ENCODE measurements at regions not wholly inside any gene's neighbourhood (a gene's known extent, or its start where the extent isn't known, plus 50 kb on each side); places are given as distances from the start of the nearest gene placed in this dataset.

- no peak for DNase-seq (ENCODE audit: low spot score)
- TF ChIP-seq CTCF (IDR thresholded peaks at IDR 0.05) = no peak
- ATAC-seq (ENCODE audit: low FRiP score) = no peak
These were observed 544.5 kb upstream of the ZNF608 start for GRCh38 chr5:125290935-125291334.

GRCh38 chr5:125291447-125291846, 545.0 kb upstream of the ZNF608 start:
- ATAC-seq (ENCODE audit: low FRiP score) = no peak
- no peak for TF ChIP-seq CTCF (IDR thresholded peaks at IDR 0.05)

GRCh38 chr5:125293223-125293622, 546.8 kb upstream of the ZNF608 start:
- ATAC-seq (ENCODE audit: low FRiP score) (no peak), DNase-seq (ENCODE audit: low spot score) (no peak)
- no peak for TF ChIP-seq CTCF (IDR thresholded peaks at IDR 0.05)

More at GRCh38 chr5:125291447-125291846, 545.0 kb upstream of the ZNF608 start:
- no peak for DNase-seq (ENCODE audit: low spot score)

- ATAC-seq (ENCODE audit: low FRiP score) (no peak), DNase-seq (ENCODE audit: low spot score) (no peak)
- TF ChIP-seq CTCF (IDR thresholded peaks at IDR 0.05) = no peak
These were observed 547.3 kb upstream of the ZNF608 start for GRCh38 chr5:125293726-125294125.

GRCh38 chr5:125294844-125295243, 548.4 kb upstream of the ZNF608 start:
- ATAC-seq (ENCODE audit: low FRiP score) (no peak), DNase-seq (ENCODE audit: low spot score) (no peak)
- TF ChIP-seq CTCF (IDR thresholded peaks at IDR 0.05) = no peak

GRCh38 chr5:125295405-125295872, 549.0 kb upstream of the ZNF608 start:
- TF ChIP-seq CTCF (IDR thresholded peaks at IDR 0.05) = no peak
- DNase-seq (ENCODE audit: low spot score) (no peak), ATAC-seq (ENCODE audit: low FRiP score) (no peak)

- no peak for TF ChIP-seq CTCF (IDR thresholded peaks at IDR 0.05)
- DNase-seq (ENCODE audit: low spot score) (no peak), ATAC-seq (ENCODE audit: low FRiP score) (no peak)
These were observed 551.8 kb upstream of the ZNF608 start for GRCh38 chr5:125298258-125298657.

All from omental fat pad (tissue), 3 donors.